SW 1271 (cell line): ENCODE measurements at regions not wholly inside any gene's neighbourhood (a gene's known extent, or its start where the extent isn't known, plus 50 kb on each side); places are given as distances from the start of the nearest gene placed in this dataset.

Experiments used
- DNase-seq, 2 experiments: peaks; one replicate each; lab custom pipeline; 2025; lab: John Stamatoyannopoulos, UW

DNA sequence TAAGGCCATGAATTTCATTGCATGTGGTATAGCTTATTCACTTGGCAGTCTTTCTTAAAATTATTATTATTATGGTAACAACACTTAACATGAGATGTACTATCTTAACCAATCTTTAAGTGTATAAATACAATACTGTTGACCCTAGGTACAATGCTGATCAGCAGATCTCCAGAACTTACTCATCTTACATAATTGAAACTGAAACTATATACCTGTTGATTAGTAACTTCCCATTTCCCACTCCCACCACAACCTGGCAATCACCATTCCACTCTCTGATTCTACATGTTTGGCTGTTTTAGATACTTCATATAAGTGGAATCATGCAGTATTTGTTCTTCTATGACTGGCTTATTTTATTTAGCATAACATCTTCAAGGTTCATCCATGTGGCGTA lies 150.2 kb upstream of the POU2AF2 start:
- no peak for DNase-seq

DNA sequence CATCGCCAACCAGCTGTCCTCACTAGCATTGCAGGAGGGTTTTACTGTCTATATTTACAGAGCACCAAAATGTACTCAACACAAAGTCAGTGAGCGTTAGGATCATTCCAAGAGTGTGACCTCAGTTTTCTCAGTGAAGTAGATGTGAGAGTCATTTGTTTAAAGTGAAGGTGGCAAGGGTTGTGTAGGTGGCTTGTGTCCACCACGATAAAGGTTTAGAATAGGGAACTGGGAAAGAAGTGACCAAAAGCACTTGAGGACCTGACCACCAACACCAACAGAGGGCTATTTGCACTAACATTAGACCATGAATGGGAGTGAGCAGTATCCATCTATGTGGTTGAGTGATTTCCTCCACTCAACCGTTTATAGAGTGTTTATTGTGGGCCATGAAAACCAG lies 152.5 kb upstream of the POU2AF2 start:
- no peak for DNase-seq

DNA sequence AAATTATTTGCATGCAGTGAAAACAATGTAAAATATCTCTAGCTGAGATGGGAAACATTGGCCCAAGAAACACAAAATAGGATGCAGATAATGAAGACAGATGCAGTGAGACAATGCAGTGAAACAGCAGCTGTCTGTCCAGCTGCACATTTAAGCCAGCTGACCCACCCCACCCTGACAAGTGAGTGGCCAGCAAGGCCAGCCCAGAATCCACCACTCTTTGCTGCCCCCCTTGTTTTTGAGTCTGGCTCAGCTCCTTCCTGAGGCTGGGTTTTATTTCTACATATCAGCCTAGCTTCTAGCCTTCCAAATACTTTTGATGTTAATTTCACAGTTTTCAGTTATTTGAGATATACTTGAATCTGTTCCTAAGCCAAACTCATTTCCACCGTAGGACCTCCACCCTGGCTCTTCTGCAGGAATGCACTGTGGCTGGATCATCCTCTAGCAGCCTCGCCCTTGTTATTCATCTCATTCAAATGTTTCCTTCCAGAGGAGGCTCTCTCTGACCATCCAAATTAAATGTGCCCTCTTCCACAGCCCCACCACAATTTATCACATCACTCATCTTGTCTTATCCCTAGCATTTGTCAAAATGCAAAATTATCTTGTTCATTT lies 154.1 kb upstream of the POU2AF2 start:
- no peak for DNase-seq

DNA sequence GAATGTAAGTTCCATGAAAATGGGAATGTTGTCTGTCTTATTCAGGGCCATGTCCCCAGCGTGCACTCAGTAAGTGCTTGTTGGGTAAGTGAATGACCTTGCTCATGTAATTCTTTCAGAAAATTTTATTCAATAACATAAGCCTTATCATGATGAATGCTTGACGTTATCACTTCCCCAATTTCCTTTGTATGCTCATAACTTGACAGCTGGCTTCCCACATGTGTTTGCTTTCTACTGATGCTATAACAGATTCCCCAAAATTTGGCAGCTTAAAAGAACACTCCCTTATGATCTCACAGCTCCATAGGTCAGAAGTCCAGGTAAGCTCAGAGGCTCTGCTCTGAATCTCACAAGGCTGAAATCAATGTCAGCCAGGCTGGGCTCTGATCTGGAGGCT lies 155.8 kb upstream of the POU2AF2 start:
- DNase-seq: no peak

DNA sequence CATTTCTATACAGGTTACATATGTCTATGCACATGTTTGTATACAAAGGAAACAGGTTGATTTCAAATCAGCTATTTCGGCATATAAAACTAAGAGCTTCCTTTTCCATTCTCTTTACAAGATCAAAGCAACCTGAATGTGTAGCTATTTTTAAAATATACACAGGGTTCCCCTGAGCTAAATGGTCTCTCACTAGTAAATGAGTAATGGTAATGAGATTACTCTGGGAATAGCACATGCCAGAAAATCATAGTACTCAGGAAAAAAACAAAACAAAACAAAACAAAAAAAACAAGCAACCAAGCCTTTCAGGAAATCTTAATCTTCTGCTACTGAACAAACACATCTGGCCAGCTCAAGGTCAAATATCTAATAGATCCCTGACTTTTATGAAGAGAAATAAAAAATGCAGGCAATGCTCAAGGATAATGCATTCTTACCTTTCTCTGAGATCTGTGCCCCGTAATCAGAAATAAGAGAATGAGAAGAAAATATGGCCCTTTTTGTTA lies 156.6 kb upstream of the POU2AF2 start:
- no peak for DNase-seq

DNA sequence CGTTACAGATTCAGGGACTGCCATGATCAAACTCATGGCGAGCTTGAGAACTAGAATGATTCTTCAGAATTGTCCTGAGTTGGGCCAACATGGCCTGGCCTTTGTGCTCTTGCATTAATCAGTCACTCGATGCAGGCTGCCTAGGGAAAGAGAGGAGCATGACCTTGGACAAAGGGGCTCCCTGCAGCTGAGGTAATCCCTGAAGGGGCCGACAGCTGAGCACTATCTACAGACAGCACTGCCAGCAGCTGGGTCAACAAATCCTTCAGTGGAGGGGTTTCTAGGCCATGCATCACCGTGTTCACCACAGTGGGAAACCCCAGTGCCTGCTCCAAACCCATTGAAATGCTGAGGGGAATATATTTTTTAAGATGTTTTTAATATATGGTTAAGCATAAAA lies 159.5 kb upstream of the POU2AF2 start:
- DNase-seq: no peak

DNA sequence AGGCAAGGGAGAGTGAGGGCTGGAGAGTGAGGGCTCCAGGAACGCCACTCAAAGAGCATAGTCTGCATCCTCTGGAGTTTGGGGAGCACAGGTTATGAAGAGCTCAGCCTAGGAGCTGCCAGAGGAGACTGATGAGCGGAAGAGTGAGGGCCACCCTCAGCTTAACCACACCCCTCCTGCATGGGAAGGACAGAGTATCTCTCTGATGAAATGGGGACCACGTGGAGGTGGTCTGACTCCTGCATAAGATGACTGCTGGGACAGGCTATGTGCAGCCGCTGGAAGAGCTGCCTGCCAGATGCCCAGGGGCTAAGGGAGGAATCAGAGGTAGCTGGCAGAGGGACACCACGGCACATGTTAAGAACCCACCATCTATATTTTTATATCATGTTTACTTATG lies 162.9 kb upstream of the POU2AF2 start:
- no peak for DNase-seq

GRCh38 chr11:111081021-111081511 lies 164.5 kb upstream of the POU2AF2 start:
- DNase-seq: no peak

DNA sequence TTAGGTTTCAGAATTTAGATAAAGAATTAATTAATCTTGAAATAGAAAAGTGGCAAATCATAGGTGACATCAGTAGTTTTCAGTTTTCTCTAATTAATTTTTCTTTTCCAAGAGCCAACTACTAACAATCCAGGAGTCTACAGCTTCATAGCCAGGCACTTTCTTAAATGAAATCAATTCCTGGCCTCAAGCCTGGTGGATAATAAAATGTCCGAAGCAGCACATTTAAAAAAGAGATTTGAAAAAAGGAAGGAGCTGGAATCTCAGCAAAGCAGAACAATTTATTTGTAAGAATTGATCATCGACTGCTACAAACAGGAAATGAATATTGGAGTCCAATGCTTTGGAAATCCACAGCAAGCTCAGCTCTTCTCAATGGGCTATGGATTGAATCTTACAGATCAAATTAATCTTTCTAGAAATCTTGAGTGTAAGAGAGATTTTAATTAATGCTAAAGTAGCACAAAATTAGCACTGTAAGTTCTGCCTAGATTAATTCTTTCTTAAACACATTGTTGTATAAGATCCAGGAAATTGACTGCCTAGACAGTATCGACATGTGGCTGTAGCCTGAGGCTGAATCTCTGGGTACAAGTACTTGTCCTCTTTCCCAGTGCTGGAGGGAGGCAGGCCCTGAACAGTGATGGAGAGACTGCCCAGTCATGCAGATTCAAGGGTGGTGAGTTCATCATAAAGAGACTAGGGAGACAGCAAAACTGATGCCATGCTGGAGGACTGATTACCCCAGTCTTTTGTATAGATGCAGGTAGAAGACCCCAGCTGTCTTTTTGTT lies 167.8 kb upstream of the POU2AF2 start:
- no peak for DNase-seq

GRCh38 chr11:111069066-111069465 lies 176.5 kb upstream of the POU2AF2 start:
- peak in 1 of 2 experiments; percentile 56 for DNase-seq

DNA sequence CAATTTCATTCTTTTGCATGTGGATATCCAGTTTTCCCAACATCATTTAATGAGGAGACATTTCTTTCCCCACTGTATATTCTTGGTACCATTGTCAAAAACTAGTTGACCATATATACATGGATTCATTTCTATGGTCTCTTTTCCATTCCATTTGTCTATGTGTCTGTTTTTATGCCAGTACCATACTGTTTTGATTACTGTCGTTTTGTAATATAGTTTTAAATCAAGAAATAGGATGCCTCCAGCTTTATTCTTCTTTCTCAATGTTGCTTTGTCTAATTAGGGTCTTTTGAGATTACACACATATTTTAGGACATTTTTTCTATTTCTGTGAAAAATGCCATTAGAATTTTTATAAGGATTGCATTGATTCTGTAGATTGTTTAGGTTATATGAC lies 177.5 kb upstream of the POU2AF2 start:
- DNase-seq: no peak

GRCh38 chr11:111066846-111067245 lies 178.7 kb upstream of the POU2AF2 start:
- DNase-seq: no peak

DNA sequence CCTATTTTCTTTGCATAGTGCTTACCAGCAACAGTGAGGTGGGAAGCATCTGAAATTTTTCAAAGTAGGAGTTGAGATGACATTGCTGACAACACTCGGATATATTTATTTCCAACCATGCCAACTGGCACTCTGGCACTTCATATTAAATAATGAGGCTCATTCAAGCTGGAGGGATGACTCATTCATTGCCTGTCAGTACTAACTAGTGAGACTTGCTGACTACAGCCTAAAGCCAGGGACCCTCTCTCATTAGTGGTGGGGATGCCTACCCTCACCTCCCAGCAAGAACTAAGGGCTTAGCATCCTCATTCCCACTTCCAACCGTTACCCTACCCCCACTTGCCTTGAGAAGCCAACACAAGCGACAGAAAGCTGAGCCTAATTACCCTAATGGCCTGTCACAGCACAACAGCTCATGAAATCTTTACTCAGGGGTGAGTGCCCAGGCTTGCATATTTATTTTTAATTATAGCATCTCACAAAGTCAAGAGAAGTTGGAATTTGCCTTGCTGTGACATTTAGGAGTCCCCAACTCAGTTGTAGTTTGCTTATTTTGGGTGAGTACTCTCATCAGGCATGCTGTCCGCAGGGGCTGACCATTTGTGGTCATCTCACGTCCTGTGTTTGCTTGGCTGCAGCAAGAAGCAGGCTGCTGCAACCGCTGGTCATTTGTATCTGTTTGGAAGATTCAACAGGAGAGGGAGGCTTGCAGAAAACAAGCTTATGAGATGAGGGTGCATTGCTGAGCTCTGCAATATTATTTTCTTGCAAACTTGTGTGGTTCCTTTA lies 181.6 kb upstream of the POU2AF2 start:
- no peak for DNase-seq

DNA sequence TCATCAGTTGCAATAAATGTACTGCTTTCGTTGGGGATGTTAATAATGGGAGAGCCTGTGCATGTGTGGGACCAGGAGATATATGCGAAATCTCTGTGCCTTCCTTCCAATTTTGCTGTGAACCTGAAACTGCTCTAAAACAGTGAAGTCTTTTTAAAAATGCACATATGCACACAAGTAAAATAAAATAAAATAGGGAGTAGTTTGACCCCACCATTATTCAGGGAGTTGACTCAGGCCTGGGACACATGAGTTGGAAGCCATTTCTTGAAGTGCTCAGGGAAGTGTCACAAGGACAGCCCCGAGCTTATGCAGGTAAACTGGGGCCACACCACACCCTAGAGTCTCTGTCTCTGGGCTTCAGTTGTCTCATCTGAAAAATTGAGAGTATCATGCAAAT lies 183.1 kb upstream of the POU2AF2 start:
- DNase-seq: no peak

DNA sequence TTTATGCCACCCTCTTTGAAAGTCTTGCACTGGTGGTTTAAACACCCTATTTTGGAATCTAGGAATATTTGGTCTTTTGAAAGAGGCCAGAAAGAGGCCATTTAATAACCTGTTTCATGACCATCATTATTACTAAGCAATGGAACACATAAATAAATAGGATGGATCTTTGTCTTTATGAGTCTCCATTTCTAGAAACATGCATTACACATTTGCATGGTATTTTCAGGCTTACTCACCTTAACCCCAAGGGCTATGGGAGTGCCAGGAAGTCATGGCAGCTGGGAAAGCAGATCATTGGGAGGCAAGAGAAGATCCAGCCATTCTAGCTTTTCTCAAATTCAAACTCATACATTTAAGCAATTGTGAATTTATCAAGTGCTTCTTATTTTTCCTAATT lies 185.8 kb upstream of the POU2AF2 start:
- no peak for DNase-seq

DNA sequence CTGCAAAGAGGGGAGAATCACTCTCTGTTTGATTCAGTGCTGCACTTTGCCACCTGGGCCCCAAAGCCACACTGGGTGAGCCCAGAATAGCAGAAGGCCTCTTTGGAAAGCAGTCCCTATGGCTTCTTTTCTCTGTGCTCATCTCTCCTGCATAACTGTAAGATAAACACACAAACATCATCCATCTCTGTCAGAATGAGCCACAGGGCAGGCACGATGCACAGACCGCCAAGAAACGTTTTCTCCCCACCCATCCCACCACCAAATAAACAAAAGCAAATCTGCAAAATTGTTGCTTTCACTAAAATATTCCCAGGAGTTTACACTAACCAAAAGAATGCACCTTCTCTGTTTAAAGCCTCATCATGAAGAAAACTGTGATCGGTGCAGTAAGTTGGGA lies 196.4 kb upstream of the POU2AF2 start:
- no peak for DNase-seq

DNA sequence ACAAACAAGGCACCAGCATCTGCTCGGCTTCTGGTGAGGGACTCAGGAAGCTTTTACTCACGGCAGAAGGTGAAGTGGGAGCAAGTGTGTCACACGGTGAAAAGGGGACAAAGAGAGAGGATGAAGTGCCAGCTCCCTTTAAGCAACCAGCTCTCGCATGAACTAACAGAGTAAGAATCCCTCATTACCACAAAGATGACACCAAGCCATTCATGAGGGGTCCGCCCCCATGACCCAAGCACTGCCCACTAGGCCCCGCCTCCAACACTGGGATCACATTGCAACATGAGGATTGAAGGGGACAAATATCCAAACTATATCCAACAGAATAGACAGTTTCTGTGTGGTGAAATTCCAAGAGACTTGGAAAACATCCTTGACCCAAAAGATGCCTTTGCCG lies 198.2 kb upstream of the POU2AF2 start:
- no peak for DNase-seq

DNA sequence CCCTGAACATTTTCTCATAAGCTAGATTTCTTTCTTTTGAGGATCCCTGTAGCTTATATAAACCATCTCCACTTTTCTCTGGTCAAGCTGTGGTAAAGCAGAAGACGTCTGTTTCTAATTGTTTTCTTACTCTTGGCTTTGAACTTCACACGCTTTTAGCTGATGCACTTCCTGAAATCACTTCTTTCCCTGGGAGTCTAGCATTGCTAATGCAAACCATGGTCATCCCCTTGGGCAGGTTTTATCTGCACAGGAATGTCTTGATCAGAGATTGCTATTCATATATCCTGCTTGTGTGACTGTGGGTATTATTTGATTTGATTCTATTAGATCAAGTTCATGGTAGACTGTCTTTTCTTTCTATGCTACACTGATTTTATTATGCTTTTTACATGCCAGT lies 199.2 kb upstream of the POU2AF2 start:
- no peak for DNase-seq

- no peak for DNase-seq
These were observed 199.7 kb upstream of the POU2AF2 start for GRCh38 chr11:111045874-111046273.

DNA sequence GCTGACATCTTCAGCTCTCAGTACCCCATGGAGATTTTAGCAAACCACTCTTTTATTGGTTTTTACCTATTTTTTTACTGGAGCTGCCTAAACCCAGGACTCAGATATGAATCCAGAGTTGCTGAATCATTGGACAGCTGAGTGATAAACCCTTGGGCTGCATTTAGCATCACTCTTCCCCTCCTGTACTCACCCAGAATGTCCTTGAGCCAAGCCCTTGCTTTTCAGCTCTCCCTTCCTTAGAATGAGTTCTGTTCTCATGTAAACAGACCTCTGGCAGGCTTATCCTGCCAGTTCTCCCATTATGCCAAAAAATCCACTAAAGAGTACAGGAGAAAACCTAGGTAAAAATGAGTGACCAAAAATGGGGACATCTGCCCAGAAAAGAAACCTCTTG lies 200.1 kb upstream of the POU2AF2 start:
- no peak for DNase-seq

- DNase-seq: no peak
These were observed 200.6 kb upstream of the POU2AF2 start for GRCh38 chr11:111044751-111045406.

DNA sequence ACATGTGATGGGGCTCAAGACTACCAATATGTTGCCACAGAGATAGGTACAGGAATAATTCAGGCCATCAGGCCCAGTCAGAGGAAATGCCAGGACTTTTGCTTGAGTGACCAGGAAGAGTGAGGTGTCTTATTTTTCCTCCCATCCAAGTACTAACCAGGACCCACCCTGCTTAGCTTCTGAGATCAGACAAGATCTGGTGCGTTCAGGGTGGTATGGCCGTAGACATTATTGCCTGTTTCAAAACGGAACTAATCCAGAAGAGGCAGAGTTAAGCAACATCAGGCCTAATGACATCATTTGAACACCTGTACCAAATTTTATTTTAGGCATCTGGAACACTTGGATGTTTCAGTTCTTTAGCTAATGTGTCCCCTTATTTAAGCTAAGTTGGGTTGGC lies 205.5 kb upstream of the POU2AF2 start:
- no peak for DNase-seq
